ENCODE measurements at regions not wholly inside any gene's neighbourhood (a gene's known extent, or its start where the extent isn't known, plus 50 kb on each side); places are given as distances from the start of the nearest gene placed in this dataset.

DNA sequence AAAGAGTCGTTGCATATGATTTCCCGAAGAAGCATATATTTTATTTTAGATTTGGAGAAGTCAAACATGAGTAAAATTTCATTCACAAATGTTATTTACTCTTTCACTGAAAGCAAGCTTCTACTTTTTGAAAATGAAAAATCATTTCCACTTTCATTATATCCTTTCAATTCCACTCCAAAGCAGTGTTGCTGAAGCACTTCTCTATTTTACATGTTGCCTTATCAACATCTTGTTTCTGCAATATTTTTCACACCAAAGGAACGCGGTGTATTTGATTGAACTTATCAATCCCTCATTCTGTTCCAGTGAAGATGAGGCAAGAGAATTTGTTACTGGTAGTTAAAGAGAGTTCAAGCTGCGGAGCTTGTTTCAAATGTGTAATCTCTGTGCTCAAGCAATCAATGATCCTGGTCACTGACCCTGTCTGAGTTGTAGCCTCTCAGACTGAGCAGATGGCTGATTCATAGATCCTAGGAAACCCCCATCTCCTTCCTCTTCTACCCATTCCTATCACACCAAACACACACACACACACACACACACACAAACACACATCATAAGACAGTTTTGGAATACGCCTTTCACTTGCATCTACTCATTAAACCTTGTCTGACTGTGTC lies 236.2 kb upstream of the FLRT2 start:
- Histone ChIP-seq H4K20me1 (ENCODE audit: insufficient read depth) (no peaks in the 10 kb centered on the region), H3K79me2 (ENCODE audit: insufficient read depth, low read depth) (no peaks in the 10 kb centered on the region), H3K36me3 (ENCODE audit: insufficient read depth) (no peaks in the 10 kb centered on the region), H2AFZ (ENCODE audit: low read depth) (no peak overlapping the region), H3K4me2 (no peak overlapping the region), H3K4me1 (ENCODE audit: low read depth, poor library complexity, severe bottlenecking) (no peaks in the 10 kb centered on the region), H3K4me3 (IDR thresholded peaks at IDR 0.05; ENCODE audit: insufficient read depth, low read depth, low read length) (no peak overlapping the region), H3K27ac (no peak overlapping the region), H3K9ac (no peak overlapping the region), H3K27me3 (ENCODE audit: insufficient read depth, low read depth) (no peaks in the 10 kb centered on the region)
- TF ChIP-seq CTCF (conservative IDR thresholded peaks at IDR 0.05; ENCODE audit: low read depth, low read length): no peak

- H3K9ac ChIP-seq: no peak overlapping the region
- no peak overlapping the region for H2AFZ ChIP-seq (ENCODE audit: low read depth)
- H3K27ac ChIP-seq: no peak overlapping the region
- TF ChIP-seq CTCF (conservative IDR thresholded peaks at IDR 0.05; ENCODE audit: low read depth, low read length): no peak
- no peak overlapping the region for H3K4me3 ChIP-seq (IDR thresholded peaks at IDR 0.05; ENCODE audit: insufficient read depth, low read depth, low read length)
- no peaks in the 10 kb centered on the region for H4K20me1 ChIP-seq (ENCODE audit: insufficient read depth)
- H3K36me3 ChIP-seq (ENCODE audit: insufficient read depth): no peaks in the 10 kb centered on the region
- no peak overlapping the region for H3K4me2 ChIP-seq
- no peaks in the 10 kb centered on the region for H3K79me2 ChIP-seq (ENCODE audit: insufficient read depth, low read depth)
- H3K27me3 ChIP-seq (ENCODE audit: insufficient read depth, low read depth): no peaks in the 10 kb centered on the region
- H3K4me1 ChIP-seq (ENCODE audit: low read depth, poor library complexity, severe bottlenecking): no peaks in the 10 kb centered on the region
Observed at GRCh38 chr14:85295318-85295717, 234.6 kb upstream of the FLRT2 start.

GRCh38 chr14:85296456-85297210 lies 233.3 kb upstream of the FLRT2 start:
- H3K4me3 ChIP-seq (IDR thresholded peaks at IDR 0.05; ENCODE audit: insufficient read depth, low read depth, low read length): no peak overlapping the region
- H4K20me1 ChIP-seq (ENCODE audit: insufficient read depth): no peaks in the 10 kb centered on the region
- H3K4me2 ChIP-seq: no peak overlapping the region
- no peaks in the 10 kb centered on the region for H3K36me3 ChIP-seq (ENCODE audit: insufficient read depth)
- no peak overlapping the region for H2AFZ ChIP-seq (ENCODE audit: low read depth)
- TF ChIP-seq CTCF (conservative IDR thresholded peaks at IDR 0.05; ENCODE audit: low read depth, low read length): no peak
- no peaks in the 10 kb centered on the region for H3K4me1 ChIP-seq (ENCODE audit: low read depth, poor library complexity, severe bottlenecking)
- H3K79me2 ChIP-seq (ENCODE audit: insufficient read depth, low read depth): no peaks in the 10 kb centered on the region
- no peaks in the 10 kb centered on the region for H3K27me3 ChIP-seq (ENCODE audit: insufficient read depth, low read depth)
- no peak overlapping the region for H3K27ac ChIP-seq
- H3K9ac ChIP-seq: no peak overlapping the region

DNA sequence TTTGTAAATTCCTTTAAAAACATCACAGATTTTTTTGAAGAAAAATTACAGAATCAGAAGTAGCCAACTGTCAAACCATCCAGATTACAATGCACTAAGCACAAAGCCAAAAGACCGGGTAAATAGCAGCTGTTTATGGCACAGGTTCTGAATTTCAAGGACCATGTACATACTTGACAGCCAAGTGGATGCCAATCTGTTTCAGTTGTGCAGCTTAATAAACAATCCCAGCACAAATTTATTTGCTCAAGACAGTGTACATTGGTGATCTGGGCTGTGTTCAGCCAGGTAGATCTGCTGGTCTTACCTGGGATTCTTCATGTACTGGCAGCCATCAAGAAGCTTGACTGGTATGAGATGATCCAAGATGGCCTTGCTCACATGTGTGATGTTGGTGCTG lies 229.8 kb upstream of the FLRT2 start:
- Histone ChIP-seq H3K9ac (no peak overlapping the region), H3K4me3 (IDR thresholded peaks at IDR 0.05; ENCODE audit: insufficient read depth, low read depth, low read length) (no peak overlapping the region), H2AFZ (ENCODE audit: low read depth) (no peak overlapping the region), H3K79me2 (ENCODE audit: insufficient read depth, low read depth) (no peaks in the 10 kb centered on the region), H3K27ac (no peak overlapping the region), H4K20me1 (ENCODE audit: insufficient read depth) (no peaks in the 10 kb centered on the region), H3K4me2 (no peak overlapping the region), H3K4me1 (ENCODE audit: low read depth, poor library complexity, severe bottlenecking) (no peaks in the 10 kb centered on the region), H3K36me3 (ENCODE audit: insufficient read depth) (no peaks in the 10 kb centered on the region), H3K27me3 (ENCODE audit: insufficient read depth, low read depth) (no peaks in the 10 kb centered on the region)
- TF ChIP-seq CTCF (conservative IDR thresholded peaks at IDR 0.05; ENCODE audit: low read depth, low read length): no peak
